ENCODE measurements at regions not wholly inside any gene's neighbourhood (a gene's known extent, or its start where the extent isn't known, plus 50 kb on each side); places are given as distances from the start of the nearest gene placed in this dataset.
"Not testable (repeated sequence)": the region's sequence is repeated elsewhere in the genome, so short reads cannot be mapped to it uniquely, and the experiment has no call there.

- DNase-seq, result no peak
These were observed 918.1 kb upstream of the LRATD1 start for GRCh38 chr2:13714466-13714865.

- DNase-seq, result no peak
These were observed 906.6 kb upstream of the LRATD1 start for GRCh38 chr2:13725945-13726344.

- DNase-seq, result no peak
These were observed 887.2 kb upstream of the LRATD1 start for GRCh38 chr2:13745330-13745729.

- no peak for DNase-seq
These were observed 880.6 kb upstream of the LRATD1 start for GRCh38 chr2:13751955-13752354.

- no peak for DNase-seq
These were observed 874.1 kb upstream of the LRATD1 start for GRCh38 chr2:13758412-13758811.

- no peak for DNase-seq
These were observed 864.2 kb upstream of the LRATD1 start for GRCh38 chr2:13768274-13768673.

GRCh38 chr2:13770279-13770678 is 862.2 kb upstream of the LRATD1 start:
- DNase-seq, result no peak

GRCh38 chr2:13779996-13780395 is 852.5 kb upstream of the LRATD1 start:
- no peak for DNase-seq

GRCh38 chr2:13791019-13791547 is 841.4 kb upstream of the LRATD1 start:
- DNase-seq, result no peak

- no peak for DNase-seq
These were observed 826.0 kb upstream of the LRATD1 start for GRCh38 chr2:13806539-13806938.

GRCh38 chr2:13813236-13813635 is 819.3 kb upstream of the LRATD1 start:
- no peak for DNase-seq

GRCh38 chr2:13818002-13818401 is 814.5 kb upstream of the LRATD1 start:
- no peak for DNase-seq

GRCh38 chr2:13819896-13820295 is 812.6 kb upstream of the LRATD1 start:
- no peak for DNase-seq

- DNase-seq, result peak; percentile 86
These were observed 811.1 kb upstream of the LRATD1 start for GRCh38 chr2:13821255-13821880.

GRCh38 chr2:13822365-13822764 is 810.2 kb upstream of the LRATD1 start:
- no peak for DNase-seq

GRCh38 chr2:13826314-13826853 is 806.1 kb upstream of the LRATD1 start:
- DNase-seq, result no peak

GRCh38 chr2:13858626-13859025 is 773.9 kb upstream of the LRATD1 start:
- DNase-seq, result peak; percentile 0

- not testable (repeated sequence) for DNase-seq
These were observed 764.2 kb upstream of the LRATD1 start for GRCh38 chr2:13868275-13868674.

- no peak for DNase-seq
These were observed 756.0 kb upstream of the LRATD1 start for GRCh38 chr2:13876491-13877037.

GRCh38 chr2:13877571-13877970 is 754.9 kb upstream of the LRATD1 start:
- DNase-seq, result no peak

- no peak for DNase-seq
These were observed 748.1 kb upstream of the LRATD1 start for GRCh38 chr2:13884291-13884976.

GRCh38 chr2:13901526-13901925 is 731.0 kb upstream of the LRATD1 start:
- DNase-seq, result no peak

GRCh38 chr2:13905831-13906230 is 726.7 kb upstream of the LRATD1 start:
- DNase-seq, result no peak

- no peak for DNase-seq
These were observed 716.5 kb upstream of the LRATD1 start for GRCh38 chr2:13916066-13916465.

Measured in fibroblast of skin of abdomen (primary cell).